GM12878 (cell line): ENCODE measurements at regions not wholly inside any gene's neighbourhood (a gene's known extent, or its start where the extent isn't known, plus 50 kb on each side); places are given as distances from the start of the nearest gene placed in this dataset.

Source experiments
- ATAC-seq: fragments of 200-7000 bp; cut with Tn5 transposase; 3 replicates; pipeline ENCODE4 v1.9.1; 2020; ENCODE audit warnings: mild to moderate bottlenecking, moderate library complexity
- BruUV-seq: library from RNA; stranded (reverse); fragments of 400-500 nt; replicated peaks from 2 replicates; lab custom pipeline; 2021; lab: Mats Ljungman, UMichigan
- CTCF ChIA-PET: fragments of 300-600 bp; sonication (Branson Sonifier 250); formaldehyde crosslinking; extraction: SDS; loops from one replicate; lab custom pipeline; 2021; ENCODE audit warnings: inconsistent platforms; lab: Yijun Ruan, JAX
- POLR2A ChIA-PET: fragments of 350-600 bp; formaldehyde crosslinking; extraction: SDS; loops from one replicate; lab custom pipeline; 2021; ENCODE audit warnings: inconsistent platforms; lab: Charles Lee
- RAD21 ChIA-PET: fragments of 300-600 bp; sonication (Branson Sonifier 250); formaldehyde crosslinking; loops from one replicate; lab custom pipeline; 2023; ENCODE audit warnings: antibody characterized with exemption; ENCODE audit not compliant: unreplicated experiment; lab: Charles Lee
- SMC1A ChIA-PET: fragments of 300-600 bp; sonication (Branson Sonifier 250); formaldehyde crosslinking; loops from one replicate; lab custom pipeline; 2023; ENCODE audit not compliant: unreplicated experiment, uncharacterized antibody; lab: Charles Lee
- DNase-seq: peaks from one replicate; pipeline ENCODE4 v3.0.0-alpha.2; 2011; ENCODE audit warnings: low read depth, low spot score
- FAIRE-seq: peaks from 3 replicates; lab custom pipeline; 2011; peaks lifted over from hg19 to GRCh38; lab: Jason Lieb, UNC
- H2AFZ ChIP-seq: 2 replicates; pipeline ENCODE4 v1.6.0; 2011; ENCODE audit warnings: low read depth, low read length, control low read depth; ENCODE audit not compliant: control insufficient read depth
- H3K27ac ChIP-seq: 2 replicates; pipeline ENCODE4 v1.5.1; 2011; ENCODE audit warnings: control low read depth; ENCODE audit not compliant: control insufficient read depth, insufficient read depth
- H3K27me3 ChIP-seq, 2 experiments: replicated peaks in 1 of 2; 2 replicates each; pipeline versions ENCODE4 v1.6.0 to v1.6.1; 2011; ENCODE audit warnings: low read length in 1 of 2; ENCODE audit not compliant: control insufficient read depth in 2 of 2, insufficient read depth in 2 of 2
- H3K36me3 ChIP-seq, 2 experiments: 2 replicates each; pipeline ENCODE4 v1.5.1; 2011; ENCODE audit warnings: low read length in 1 of 2; ENCODE audit not compliant: control insufficient read depth in 2 of 2, insufficient read depth in 2 of 2
- H3K4me1 ChIP-seq: 2 replicates; pipeline ENCODE4 v1.6.1; 2011; ENCODE audit warnings: mild to moderate bottlenecking, low read length, moderate library complexity, mixed read lengths; ENCODE audit not compliant: control insufficient read depth, insufficient read depth
- H3K4me2 ChIP-seq: 2 replicates; pipeline ENCODE4 v1.6.0; 2011; ENCODE audit warnings: control low read depth; ENCODE audit not compliant: control insufficient read depth, insufficient read depth
- H3K4me3 ChIP-seq: fragments of 200-600 bp; sonication (generic); 2 replicates; pipeline ENCODE4 v1.5.1; 2016
- H3K79me2 ChIP-seq: 2 replicates; pipeline ENCODE4 v1.6.0; 2011; ENCODE audit warnings: low read length; ENCODE audit not compliant: control insufficient read depth, insufficient read depth
- H3K9ac ChIP-seq: 2 replicates; pipeline ENCODE4 v1.8.0; 2011; ENCODE audit warnings: low read length, control low read depth, mixed read lengths; ENCODE audit not compliant: control insufficient read depth, insufficient read depth
- H3K9me3 ChIP-seq: replicated peaks from 3 replicates; pipeline ENCODE4 v1.5.1; 2011; ENCODE audit warnings: mild to moderate bottlenecking, low read length; ENCODE audit not compliant: control insufficient read depth, insufficient read depth
- H4K20me1 ChIP-seq: 2 replicates; pipeline ENCODE4 v1.6.0; 2011; ENCODE audit not compliant: control insufficient read depth, insufficient read depth
- BCL11A ChIP-seq: IDR thresholded peaks from 2 replicates; pipeline ENCODE4 v1.6.1; 2011; ENCODE audit warnings: low read depth, low read length
- CHD4 ChIP-seq: fragments of 200-600 bp; sonication (generic); IDR thresholded peaks from 2 replicates; pipeline ENCODE4 v1.6.1; 2016; ENCODE audit warnings: mild to moderate bottlenecking
- IKZF2 ChIP-seq, 2 experiments: fragments of 450-650 bp; IDR thresholded peaks; 2 replicates each; pipeline ENCODE4 v1.6.1; 2017; ENCODE audit warnings: mild to moderate bottlenecking in 2 of 2, moderate library complexity in 2 of 2
- MXI1 ChIP-seq: fragments of 150-350 bp; IDR thresholded peaks from 2 replicates; pipeline ENCODE4 v1.6.1; 2011; ENCODE audit warnings: low read depth, mild to moderate bottlenecking, inconsistent platforms, low read length, improper control_type of control experiment
- PML ChIP-seq: IDR thresholded peaks from 2 replicates; pipeline ENCODE4 v1.6.1; 2012; ENCODE audit warnings: low read length, inconsistent platforms
- RAD51 ChIP-seq: fragments of 450-650 bp; IDR thresholded peaks from 2 replicates; pipeline ENCODE4 v1.6.1; 2016; ENCODE audit warnings: moderate library complexity, mild to moderate bottlenecking, inconsistent platforms
- in situ Hi-C: fragments of 300-500 bp; cut with MboI; formaldehyde crosslinking; loops from 9 replicates; pipeline ENCODE4 v1.14.3; 2018; ENCODE audit warnings: mixed read lengths
- intact Hi-C: fragments of 100-400 bp; cut with micrococcal nuclease; formaldehyde crosslinking; loops from one replicate; pipeline ENCODE4 v1.14.2; 2022; ENCODE audit not compliant: unreplicated experiment
- TF ChIP-seq, protein P1 (sequence below), 3 experiments: IDR thresholded peaks in 2 of 3; conservative IDR thresholded peaks in 1 of 3; 2 replicates each; pipeline ENCODE4 v1.5.1; 2011; ENCODE audit warnings: low read depth in 3 of 3, low read length in 3 of 3, mild to moderate bottlenecking in 3 of 3, control low read depth in 2 of 3, moderate library complexity in 2 of 3, inconsistent platforms in 1 of 3, mixed read lengths in 1 of 3; ENCODE audit not compliant: control insufficient read depth in 2 of 3, insufficient read depth in 1 of 3; ENCODE audit errors: extremely low read depth in 1 of 3
- TF ChIP-seq, protein P2 (sequence below): IDR thresholded peaks from 2 replicates; pipeline ENCODE4 v1.6.1; 2011; ENCODE audit warnings: mild to moderate bottlenecking, low read depth, low read length, moderate library complexity; ENCODE audit not compliant: insufficient replicate concordance
- TF ChIP-seq, protein P3 (sequence below): fragments of 450-650 bp; IDR thresholded peaks from 2 replicates; pipeline ENCODE4 v1.6.1; 2017; ENCODE audit warnings: antibody characterized with exemption, mild to moderate bottlenecking, moderate library complexity
- TF ChIP-seq, protein P4 (sequence below): fragments of 450-650 bp; IDR thresholded peaks from 2 replicates; pipeline ENCODE4 v1.6.1; 2018; ENCODE audit warnings: borderline replicate concordance, mild to moderate bottlenecking; ENCODE audit not compliant: partially characterized antibody

DNA sequence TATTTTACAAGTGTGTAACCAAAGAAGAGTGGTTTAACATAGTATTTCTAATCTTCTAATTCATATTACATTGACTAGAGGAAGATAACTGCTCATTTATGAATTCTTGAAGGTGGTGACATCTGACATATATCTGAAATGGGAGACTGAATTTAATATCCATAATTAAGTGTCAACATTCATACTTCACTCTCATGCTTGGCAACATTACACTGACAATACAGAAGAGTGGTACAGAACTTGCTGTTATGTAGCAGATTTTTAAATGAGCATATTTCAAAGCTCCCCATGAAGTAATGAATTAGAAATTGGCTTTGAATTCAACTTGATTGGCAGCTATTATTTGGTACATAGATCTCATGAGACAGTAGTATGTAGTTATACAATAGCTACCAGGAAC lies 125.8 kb upstream of the POT1 start:
- no peaks in the 10 kb centered on the region for H3K36me3 ChIP-seq
- no peak overlapping the region for H3K4me3 ChIP-seq
- POLR2A ChIA-PET: no interaction called here
- TF ChIP-seq, protein P1, sequence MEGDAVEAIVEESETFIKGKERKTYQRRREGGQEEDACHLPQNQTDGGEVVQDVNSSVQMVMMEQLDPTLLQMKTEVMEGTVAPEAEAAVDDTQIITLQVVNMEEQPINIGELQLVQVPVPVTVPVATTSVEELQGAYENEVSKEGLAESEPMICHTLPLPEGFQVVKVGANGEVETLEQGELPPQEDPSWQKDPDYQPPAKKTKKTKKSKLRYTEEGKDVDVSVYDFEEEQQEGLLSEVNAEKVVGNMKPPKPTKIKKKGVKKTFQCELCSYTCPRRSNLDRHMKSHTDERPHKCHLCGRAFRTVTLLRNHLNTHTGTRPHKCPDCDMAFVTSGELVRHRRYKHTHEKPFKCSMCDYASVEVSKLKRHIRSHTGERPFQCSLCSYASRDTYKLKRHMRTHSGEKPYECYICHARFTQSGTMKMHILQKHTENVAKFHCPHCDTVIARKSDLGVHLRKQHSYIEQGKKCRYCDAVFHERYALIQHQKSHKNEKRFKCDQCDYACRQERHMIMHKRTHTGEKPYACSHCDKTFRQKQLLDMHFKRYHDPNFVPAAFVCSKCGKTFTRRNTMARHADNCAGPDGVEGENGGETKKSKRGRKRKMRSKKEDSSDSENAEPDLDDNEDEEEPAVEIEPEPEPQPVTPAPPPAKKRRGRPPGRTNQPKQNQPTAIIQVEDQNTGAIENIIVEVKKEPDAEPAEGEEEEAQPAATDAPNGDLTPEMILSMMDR (IDR thresholded peaks at IDR 0.05 in 2 of 3, conservative IDR thresholded peaks at IDR 0.05 in 1 of 3; ENCODE audit: control insufficient read depth in 2 of 3, extremely low read depth in 1 of 3, insufficient read depth in 1 of 3, low read depth in 3 of 3, low read length in 3 of 3): no peak
- no peak for TF ChIP-seq RAD51
- TF ChIP-seq, protein P2, sequence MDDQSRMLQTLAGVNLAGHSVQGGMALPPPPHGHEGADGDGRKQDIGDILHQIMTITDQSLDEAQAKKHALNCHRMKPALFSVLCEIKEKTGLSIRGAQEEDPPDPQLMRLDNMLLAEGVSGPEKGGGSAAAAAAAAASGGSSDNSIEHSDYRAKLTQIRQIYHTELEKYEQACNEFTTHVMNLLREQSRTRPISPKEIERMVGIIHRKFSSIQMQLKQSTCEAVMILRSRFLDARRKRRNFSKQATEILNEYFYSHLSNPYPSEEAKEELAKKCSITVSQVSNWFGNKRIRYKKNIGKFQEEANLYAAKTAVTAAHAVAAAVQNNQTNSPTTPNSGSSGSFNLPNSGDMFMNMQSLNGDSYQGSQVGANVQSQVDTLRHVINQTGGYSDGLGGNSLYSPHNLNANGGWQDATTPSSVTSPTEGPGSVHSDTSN: no peak
- TF ChIP-seq, protein P3, sequence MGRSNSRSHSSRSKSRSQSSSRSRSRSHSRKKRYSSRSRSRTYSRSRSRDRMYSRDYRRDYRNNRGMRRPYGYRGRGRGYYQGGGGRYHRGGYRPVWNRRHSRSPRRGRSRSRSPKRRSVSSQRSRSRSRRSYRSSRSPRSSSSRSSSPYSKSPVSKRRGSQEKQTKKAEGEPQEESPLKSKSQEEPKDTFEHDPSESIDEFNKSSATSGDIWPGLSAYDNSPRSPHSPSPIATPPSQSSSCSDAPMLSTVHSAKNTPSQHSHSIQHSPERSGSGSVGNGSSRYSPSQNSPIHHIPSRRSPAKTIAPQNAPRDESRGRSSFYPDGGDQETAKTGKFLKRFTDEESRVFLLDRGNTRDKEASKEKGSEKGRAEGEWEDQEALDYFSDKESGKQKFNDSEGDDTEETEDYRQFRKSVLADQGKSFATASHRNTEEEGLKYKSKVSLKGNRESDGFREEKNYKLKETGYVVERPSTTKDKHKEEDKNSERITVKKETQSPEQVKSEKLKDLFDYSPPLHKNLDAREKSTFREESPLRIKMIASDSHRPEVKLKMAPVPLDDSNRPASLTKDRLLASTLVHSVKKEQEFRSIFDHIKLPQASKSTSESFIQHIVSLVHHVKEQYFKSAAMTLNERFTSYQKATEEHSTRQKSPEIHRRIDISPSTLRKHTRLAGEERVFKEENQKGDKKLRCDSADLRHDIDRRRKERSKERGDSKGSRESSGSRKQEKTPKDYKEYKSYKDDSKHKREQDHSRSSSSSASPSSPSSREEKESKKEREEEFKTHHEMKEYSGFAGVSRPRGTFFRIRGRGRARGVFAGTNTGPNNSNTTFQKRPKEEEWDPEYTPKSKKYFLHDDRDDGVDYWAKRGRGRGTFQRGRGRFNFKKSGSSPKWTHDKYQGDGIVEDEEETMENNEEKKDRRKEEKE: no peak
- TF ChIP-seq, protein P4, sequence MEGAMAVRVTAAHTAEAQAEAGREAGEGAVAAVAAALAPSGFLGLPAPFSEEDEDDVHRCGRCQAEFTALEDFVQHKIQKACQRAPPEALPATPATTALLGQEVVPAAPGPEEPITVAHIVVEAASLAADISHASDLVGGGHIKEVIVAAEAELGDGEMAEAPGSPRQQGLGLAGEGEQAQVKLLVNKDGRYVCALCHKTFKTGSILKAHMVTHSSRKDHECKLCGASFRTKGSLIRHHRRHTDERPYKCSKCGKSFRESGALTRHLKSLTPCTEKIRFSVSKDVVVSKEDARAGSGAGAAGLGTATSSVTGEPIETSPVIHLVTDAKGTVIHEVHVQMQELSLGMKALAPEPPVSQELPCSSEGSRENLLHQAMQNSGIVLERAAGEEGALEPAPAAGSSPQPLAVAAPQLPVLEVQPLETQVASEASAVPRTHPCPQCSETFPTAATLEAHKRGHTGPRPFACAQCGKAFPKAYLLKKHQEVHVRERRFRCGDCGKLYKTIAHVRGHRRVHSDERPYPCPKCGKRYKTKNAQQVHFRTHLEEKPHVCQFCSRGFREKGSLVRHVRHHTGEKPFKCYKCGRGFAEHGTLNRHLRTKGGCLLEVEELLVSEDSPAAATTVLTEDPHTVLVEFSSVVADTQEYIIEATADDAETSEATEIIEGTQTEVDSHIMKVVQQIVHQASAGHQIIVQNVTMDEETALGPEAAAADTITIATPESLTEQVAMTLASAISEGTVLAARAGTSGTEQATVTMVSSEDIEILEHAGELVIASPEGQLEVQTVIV: no peak
- no peak for TF ChIP-seq PML
- TF ChIP-seq IKZF2 (IDR thresholded peaks at IDR 0.05): no peak
- no peak for TF ChIP-seq BCL11A
- no peak for TF ChIP-seq MXI1
- TF ChIP-seq CHD4: no peak
- no peak overlapping the region for H2AFZ ChIP-seq
- no peaks in the 10 kb centered on the region for H3K9me3 ChIP-seq
- no peak for DNase-seq
- H3K27me3 ChIP-seq: no peaks in the 10 kb centered on the region
- intact Hi-C loops (loop anchor here (2.0 kb wide), 1 partner anchor 19 kb away; no protein-coding TSS in a partner anchor), in situ Hi-C loops (no loop called here)
- no peak overlapping the region for H3K27ac ChIP-seq
- no peaks in the 10 kb centered on the region for H3K4me1 ChIP-seq
- no peak overlapping the region for H3K4me2 ChIP-seq
- no peak for FAIRE-seq
- H4K20me1 ChIP-seq: no peaks in the 10 kb centered on the region
- H3K79me2 ChIP-seq: no peaks in the 10 kb centered on the region
- BruUV-seq: no TSS peak
- CTCF ChIA-PET: no interaction called here
- RAD21 ChIA-PET: no interaction called here
- no peak for ATAC-seq
- SMC1A ChIA-PET: interaction anchor here (1.0 kb wide), 1 partner anchor 16 kb away, joined by 3 read pairs; no protein-coding TSS in a partner anchor
- no peak overlapping the region for H3K9ac ChIP-seq
